ENCODE measurements at regions not wholly inside any gene's neighbourhood (a gene's known extent, or its start where the extent isn't known, plus 50 kb on each side); places are given as distances from the start of the nearest gene placed in this dataset.
A peak's percentile ranks its signal among the peaks of the same experiment; 100 is the strongest.
"Not testable (repeated sequence)": the region's sequence is repeated elsewhere in the genome, so short reads cannot be mapped to it uniquely, and the experiment has no call there.

DNA sequence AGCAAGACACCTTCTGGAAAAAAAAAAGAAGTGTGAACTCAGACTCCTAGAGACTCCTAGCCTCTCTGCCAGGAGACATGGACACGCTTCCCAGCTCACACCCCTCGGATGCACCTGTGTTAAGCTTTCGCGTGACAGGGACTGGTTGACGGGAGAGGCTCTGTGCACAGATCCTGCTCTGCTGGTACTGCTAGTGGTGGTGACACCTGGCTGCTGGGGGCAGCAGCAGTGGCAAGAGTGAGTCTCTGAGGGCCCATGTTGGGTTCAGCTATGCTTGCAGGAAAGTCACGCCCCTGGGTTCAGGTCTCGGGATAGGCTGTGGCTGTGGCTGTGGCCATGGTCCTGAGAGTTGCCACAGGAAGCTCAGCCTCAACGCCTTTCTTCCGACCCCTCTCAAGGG is 81.1 kb downstream of the XRCC2 start:
- DNase-seq (ENCODE audit: low read depth), result peak; percentile 41
- TF ChIP-seq, protein P1, sequence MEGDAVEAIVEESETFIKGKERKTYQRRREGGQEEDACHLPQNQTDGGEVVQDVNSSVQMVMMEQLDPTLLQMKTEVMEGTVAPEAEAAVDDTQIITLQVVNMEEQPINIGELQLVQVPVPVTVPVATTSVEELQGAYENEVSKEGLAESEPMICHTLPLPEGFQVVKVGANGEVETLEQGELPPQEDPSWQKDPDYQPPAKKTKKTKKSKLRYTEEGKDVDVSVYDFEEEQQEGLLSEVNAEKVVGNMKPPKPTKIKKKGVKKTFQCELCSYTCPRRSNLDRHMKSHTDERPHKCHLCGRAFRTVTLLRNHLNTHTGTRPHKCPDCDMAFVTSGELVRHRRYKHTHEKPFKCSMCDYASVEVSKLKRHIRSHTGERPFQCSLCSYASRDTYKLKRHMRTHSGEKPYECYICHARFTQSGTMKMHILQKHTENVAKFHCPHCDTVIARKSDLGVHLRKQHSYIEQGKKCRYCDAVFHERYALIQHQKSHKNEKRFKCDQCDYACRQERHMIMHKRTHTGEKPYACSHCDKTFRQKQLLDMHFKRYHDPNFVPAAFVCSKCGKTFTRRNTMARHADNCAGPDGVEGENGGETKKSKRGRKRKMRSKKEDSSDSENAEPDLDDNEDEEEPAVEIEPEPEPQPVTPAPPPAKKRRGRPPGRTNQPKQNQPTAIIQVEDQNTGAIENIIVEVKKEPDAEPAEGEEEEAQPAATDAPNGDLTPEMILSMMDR (IDR thresholded peaks at IDR 0.05; ENCODE audit: insufficient read depth, low read depth, low read length, missing control alignments), result no peak

DNA sequence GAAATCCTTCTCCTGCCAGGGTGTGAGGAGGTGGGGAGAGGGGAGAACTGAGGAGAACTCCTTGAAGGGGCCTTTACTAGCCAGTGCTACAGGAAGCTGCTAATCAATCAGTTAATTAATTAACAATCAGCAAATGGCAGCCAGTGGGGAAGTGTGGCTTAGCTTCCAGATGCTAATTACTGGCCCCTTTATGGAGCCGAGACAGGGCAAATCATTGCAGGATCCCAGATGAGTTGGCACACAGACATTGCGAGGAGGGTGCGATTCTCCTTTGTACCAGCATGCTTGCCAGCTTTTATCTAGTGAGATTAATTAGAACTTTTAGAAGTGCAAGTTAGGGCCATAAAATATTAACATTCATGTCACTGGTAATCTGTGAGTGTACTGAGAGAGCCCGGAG is 84.0 kb downstream of the XRCC2 start:
- H3K4me3 ChIP-seq (ENCODE audit: low read depth, low read length), result no peak overlapping the region
- TF ChIP-seq, protein P1 (IDR thresholded peaks at IDR 0.05; ENCODE audit: insufficient read depth, low read depth, low read length, missing control alignments), result no peak
- DNase-seq (ENCODE audit: low read depth), result no peak

More for the DNA sequence above, 81.1 kb downstream of the XRCC2 start:
- H3K4me3 ChIP-seq (ENCODE audit: low read depth, low read length), result no peak overlapping the region

DNA sequence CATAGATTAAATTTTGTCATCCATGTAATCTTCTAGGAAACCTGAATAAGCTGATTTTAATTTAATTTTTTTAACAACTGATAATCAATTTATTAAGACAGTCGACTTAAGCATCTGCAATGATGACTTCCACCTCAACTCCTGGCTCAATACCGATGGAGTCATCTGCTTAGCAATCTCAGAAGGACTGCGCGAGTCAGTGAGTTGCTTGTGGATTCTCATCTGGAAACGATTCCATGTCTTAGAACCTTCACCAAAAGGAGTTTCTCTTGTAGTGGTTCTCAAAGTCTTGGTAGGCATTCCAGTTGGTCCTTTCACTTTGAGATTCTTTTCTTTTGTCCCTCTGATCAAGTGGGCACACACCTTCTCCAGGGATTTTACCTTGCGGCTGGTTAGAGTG is 85.5 kb downstream of the XRCC2 start:
- DNase-seq (ENCODE audit: low read depth), result no peak
- TF ChIP-seq, protein P1 (IDR thresholded peaks at IDR 0.05; ENCODE audit: insufficient read depth, low read depth, low read length, missing control alignments), result no peak
- no peak overlapping the region for H3K4me3 ChIP-seq (ENCODE audit: low read depth, low read length)

DNA sequence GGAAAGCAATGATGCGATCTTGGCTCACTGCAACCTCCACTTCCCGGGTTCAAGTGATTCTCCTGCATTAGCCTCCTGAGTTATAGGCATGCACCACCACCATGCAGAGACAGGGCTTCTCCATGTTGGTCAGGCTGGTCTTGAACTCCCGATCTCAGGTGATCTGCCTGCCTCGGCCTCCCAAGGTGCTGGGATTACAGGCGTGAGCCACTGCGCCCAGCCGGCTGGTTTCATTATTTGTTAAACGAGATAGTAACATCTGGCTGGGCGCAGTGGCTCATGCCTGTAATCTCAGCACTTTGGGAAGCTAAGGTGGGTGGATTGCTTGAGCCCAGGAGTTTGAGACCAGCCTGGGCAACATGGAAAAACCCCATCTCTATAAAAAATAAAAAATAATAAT is 86.1 kb downstream of the XRCC2 start:
- not testable (repeated sequence) for DNase-seq (ENCODE audit: low read depth); H3K4me3 ChIP-seq (ENCODE audit: low read depth, low read length)

DNA sequence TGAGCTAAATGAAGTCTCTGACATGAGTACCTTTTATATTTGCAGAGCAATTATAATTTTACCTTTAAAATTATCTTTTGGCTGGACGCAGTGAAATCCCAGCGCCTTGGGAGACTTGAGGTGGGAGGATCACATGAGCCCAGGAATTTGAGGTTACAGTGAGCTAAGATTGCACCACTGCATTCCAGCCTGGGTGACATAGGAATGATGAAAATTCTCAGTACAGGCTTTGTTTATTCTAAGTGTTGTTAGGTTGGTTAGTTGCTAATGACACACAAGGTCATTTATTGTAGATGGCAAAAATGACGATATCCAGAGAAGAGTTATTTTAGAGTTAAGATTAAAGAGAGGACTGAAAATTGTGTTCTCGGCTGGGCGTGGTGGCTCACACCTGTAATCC is 87.6 kb downstream of the XRCC2 start:
- no peak for DNase-seq (ENCODE audit: low read depth)
- TF ChIP-seq, protein P1 (IDR thresholded peaks at IDR 0.05; ENCODE audit: insufficient read depth, low read depth, low read length, missing control alignments), result no peak
- H3K4me3 ChIP-seq (ENCODE audit: low read depth, low read length), result no peak overlapping the region

DNA sequence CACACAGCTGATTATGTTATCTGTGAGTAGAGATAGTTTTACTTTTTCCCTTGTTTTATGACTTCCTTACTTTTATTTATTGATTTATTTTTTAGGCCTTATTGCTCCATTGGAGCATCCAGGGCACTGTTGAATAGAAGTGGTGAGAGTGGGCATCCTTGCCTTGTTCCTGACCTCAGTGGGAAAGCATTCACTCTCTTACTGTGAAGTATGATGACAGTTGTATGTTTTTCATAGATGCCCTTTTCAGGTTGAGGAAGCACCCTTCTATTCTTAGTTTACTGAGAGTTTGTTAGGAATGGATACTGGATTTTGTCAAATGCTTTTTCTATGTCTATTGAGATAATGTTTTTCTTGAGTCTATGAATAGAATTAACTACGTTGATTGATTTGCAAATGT is 88.6 kb downstream of the XRCC2 start:
- no peak overlapping the region for H3K4me3 ChIP-seq (ENCODE audit: low read depth, low read length)
- DNase-seq (ENCODE audit: low read depth), result no peak
- TF ChIP-seq, protein P1 (IDR thresholded peaks at IDR 0.05; ENCODE audit: insufficient read depth, low read depth, low read length, missing control alignments), result no peak

DNA sequence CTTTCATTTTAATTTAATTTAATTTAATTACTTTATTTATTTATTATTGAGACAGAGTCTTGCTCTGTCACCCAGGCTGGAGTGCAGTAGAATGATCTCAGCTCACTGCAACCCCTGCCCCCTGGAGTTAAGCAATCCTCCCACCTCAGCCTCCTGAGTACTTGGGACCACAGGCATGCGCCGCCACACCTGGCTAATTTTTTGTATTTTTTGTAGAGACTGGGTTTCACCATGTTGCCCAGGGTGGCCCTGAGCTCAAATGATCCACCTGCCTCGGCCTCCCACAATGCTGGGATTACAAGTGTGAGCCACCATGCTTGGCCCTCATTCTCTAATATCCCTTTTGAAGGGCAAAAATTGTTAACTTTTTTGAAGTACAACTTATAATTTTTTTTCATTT is 92.9 kb downstream of the XRCC2 start:
- no peak for DNase-seq (ENCODE audit: low read depth)
- TF ChIP-seq, protein P1 (IDR thresholded peaks at IDR 0.05; ENCODE audit: insufficient read depth, low read depth, low read length, missing control alignments), result no peak

More for the DNA sequence above, 92.9 kb downstream of the XRCC2 start:
- no peak overlapping the region for H3K4me3 ChIP-seq (ENCODE audit: low read depth, low read length)
